ENCODE measurements at regions not wholly inside any gene's neighbourhood (a gene's known extent, or its start where the extent isn't known, plus 50 kb on each side); places are given as distances from the start of the nearest gene placed in this dataset.
"Not testable (repeated sequence)": the region's sequence is repeated elsewhere in the genome, so short reads cannot be mapped to it uniquely, and the experiment has no call there.

DNA sequence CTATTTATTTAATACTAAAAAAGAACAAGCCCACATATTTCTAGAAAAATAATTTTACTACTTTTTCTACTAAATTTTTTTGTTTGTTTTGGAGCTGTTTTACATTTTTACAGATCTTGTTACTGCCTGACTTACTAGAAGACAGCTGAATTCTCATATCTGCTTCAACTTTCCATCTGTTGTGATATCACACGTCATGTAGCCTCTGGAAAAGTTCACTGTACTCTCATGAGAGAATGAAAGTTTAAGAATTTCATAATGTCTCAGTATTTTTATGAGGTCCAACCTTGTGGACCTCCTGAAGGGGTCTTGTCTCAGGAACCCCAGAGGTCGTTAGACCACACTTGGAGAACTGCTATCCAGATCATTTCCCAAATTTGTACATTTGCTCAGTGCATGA lies 81.7 kb upstream of the MTHFD1L start:
- TF ChIP-seq, protein P1, sequence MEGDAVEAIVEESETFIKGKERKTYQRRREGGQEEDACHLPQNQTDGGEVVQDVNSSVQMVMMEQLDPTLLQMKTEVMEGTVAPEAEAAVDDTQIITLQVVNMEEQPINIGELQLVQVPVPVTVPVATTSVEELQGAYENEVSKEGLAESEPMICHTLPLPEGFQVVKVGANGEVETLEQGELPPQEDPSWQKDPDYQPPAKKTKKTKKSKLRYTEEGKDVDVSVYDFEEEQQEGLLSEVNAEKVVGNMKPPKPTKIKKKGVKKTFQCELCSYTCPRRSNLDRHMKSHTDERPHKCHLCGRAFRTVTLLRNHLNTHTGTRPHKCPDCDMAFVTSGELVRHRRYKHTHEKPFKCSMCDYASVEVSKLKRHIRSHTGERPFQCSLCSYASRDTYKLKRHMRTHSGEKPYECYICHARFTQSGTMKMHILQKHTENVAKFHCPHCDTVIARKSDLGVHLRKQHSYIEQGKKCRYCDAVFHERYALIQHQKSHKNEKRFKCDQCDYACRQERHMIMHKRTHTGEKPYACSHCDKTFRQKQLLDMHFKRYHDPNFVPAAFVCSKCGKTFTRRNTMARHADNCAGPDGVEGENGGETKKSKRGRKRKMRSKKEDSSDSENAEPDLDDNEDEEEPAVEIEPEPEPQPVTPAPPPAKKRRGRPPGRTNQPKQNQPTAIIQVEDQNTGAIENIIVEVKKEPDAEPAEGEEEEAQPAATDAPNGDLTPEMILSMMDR (conservative IDR thresholded peaks at IDR 0.05; ENCODE audit: low read length), result no peak
- TF ChIP-seq EZH2phosphoT487 (IDR thresholded peaks at IDR 0.05; ENCODE audit: borderline replicate concordance), result no peak
- H3K9me2 ChIP-seq (replicated peaks; ENCODE audit: low read depth, low read length), result no peaks in the 10 kb centered on the region
- no peak overlapping the region for H3K4me3 ChIP-seq (ENCODE audit: low read length, poor library complexity, severe bottlenecking)
- H3K9ac ChIP-seq (ENCODE audit: low read depth, low read length, poor library complexity, severe bottlenecking), result no peak overlapping the region
- H3K9me3 ChIP-seq (ENCODE audit: insufficient read depth, low read depth, low read length), result no peaks in the 10 kb centered on the region
- H3K27me3 ChIP-seq (ENCODE audit: insufficient read depth, low read length, poor library complexity, severe bottlenecking), result no peaks in the 10 kb centered on the region
- no peaks in the 10 kb centered on the region for H4K20me1 ChIP-seq (ENCODE audit: insufficient read depth, low read length, poor library complexity, severe bottlenecking)
- H2AFZ ChIP-seq (ENCODE audit: low read length), result no peak overlapping the region
- no peaks in the 10 kb centered on the region for H3F3A ChIP-seq (ENCODE audit: low read depth)
- 0 out of 2 replicates have a peak, but pooled peaks cover under 1% of the 10 kb centered on the region for H3K79me2 ChIP-seq (ENCODE audit: insufficient read depth, low read length)
- H3K4me1 ChIP-seq (ENCODE audit: insufficient read depth, low read length, poor library complexity, severe bottlenecking), result no peaks in the 10 kb centered on the region
- peaks cover 62% of the 10 kb centered on the region for H3K36me3 ChIP-seq (ENCODE audit: insufficient read depth, low read length)
- H3K4me2 ChIP-seq (ENCODE audit: low read depth, low read length, poor library complexity, severe bottlenecking), result no peak overlapping the region

- H3K9me3 ChIP-seq (ENCODE audit: insufficient read depth, low read depth, low read length), result no peaks in the 10 kb centered on the region
- no peak overlapping the region for H2AFZ ChIP-seq (ENCODE audit: low read length)
- TF ChIP-seq, protein P1 (conservative IDR thresholded peaks at IDR 0.05; ENCODE audit: low read length), result no peak
- no peak for TF ChIP-seq EZH2phosphoT487 (IDR thresholded peaks at IDR 0.05; ENCODE audit: borderline replicate concordance)
- H3K9ac ChIP-seq (ENCODE audit: low read depth, low read length, poor library complexity, severe bottlenecking), result no peak overlapping the region
- no peaks in the 10 kb centered on the region for H3K27me3 ChIP-seq (ENCODE audit: insufficient read depth, low read length, poor library complexity, severe bottlenecking)
- H3K4me1 ChIP-seq (ENCODE audit: insufficient read depth, low read length, poor library complexity, severe bottlenecking), result no peaks in the 10 kb centered on the region
- no peak overlapping the region for H3K4me2 ChIP-seq (ENCODE audit: low read depth, low read length, poor library complexity, severe bottlenecking)
- H3F3A ChIP-seq (ENCODE audit: low read depth), result no peaks in the 10 kb centered on the region
- no peaks in the 10 kb centered on the region for H3K9me2 ChIP-seq (replicated peaks; ENCODE audit: low read depth, low read length)
- no peak overlapping the region for H3K4me3 ChIP-seq (ENCODE audit: low read length, poor library complexity, severe bottlenecking)
- H3K79me2 ChIP-seq (ENCODE audit: insufficient read depth, low read length), result no peaks in the 10 kb centered on the region
- peaks cover 76% of the 10 kb centered on the region for H3K36me3 ChIP-seq (ENCODE audit: insufficient read depth, low read length)
- H4K20me1 ChIP-seq (ENCODE audit: insufficient read depth, low read length, poor library complexity, severe bottlenecking), result no peaks in the 10 kb centered on the region
These were observed 78.1 kb upstream of the MTHFD1L start for GRCh38 chr6:150787429-150787828.

DNA sequence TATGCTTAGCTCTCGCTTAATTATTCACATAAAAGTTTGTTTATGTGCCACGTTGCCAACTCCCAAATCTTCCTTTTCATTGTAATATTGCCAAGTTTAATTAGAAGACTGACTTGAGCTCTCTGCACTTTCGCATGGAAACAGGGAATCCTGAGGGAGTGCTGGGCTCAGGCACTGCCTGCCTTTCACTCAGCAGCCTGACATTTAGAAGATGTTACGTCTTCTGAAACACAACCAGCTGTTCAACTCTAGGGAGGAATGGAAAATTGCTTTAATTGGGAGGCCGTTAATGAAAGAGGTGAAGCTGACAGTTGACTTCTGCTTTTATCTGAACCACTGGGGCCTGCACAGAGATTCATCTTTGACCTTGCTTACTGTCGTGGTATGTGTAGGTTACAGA lies 77.4 kb upstream of the MTHFD1L start:
- H3K9ac ChIP-seq (ENCODE audit: low read depth, low read length, poor library complexity, severe bottlenecking), result no peak overlapping the region
- H3K27me3 ChIP-seq (ENCODE audit: insufficient read depth, low read length, poor library complexity, severe bottlenecking), result no peaks in the 10 kb centered on the region
- H3K4me2 ChIP-seq (ENCODE audit: low read depth, low read length, poor library complexity, severe bottlenecking), result no peak overlapping the region
- H2AFZ ChIP-seq (ENCODE audit: low read length), result no peak overlapping the region
- no peak overlapping the region for H3K4me3 ChIP-seq (ENCODE audit: low read length, poor library complexity, severe bottlenecking)
- TF ChIP-seq EZH2phosphoT487 (IDR thresholded peaks at IDR 0.05; ENCODE audit: borderline replicate concordance), result no peak
- TF ChIP-seq, protein P1 (conservative IDR thresholded peaks at IDR 0.05; ENCODE audit: low read length), result no peak
- no peaks in the 10 kb centered on the region for H3F3A ChIP-seq (ENCODE audit: low read depth)
- no peaks in the 10 kb centered on the region for H3K79me2 ChIP-seq (ENCODE audit: insufficient read depth, low read length)
- H3K36me3 ChIP-seq (ENCODE audit: insufficient read depth, low read length), result peaks cover 74% of the 10 kb centered on the region
- no peaks in the 10 kb centered on the region for H4K20me1 ChIP-seq (ENCODE audit: insufficient read depth, low read length, poor library complexity, severe bottlenecking)
- no peaks in the 10 kb centered on the region for H3K9me3 ChIP-seq (ENCODE audit: insufficient read depth, low read depth, low read length)
- no peaks in the 10 kb centered on the region for H3K9me2 ChIP-seq (replicated peaks; ENCODE audit: low read depth, low read length)
- no peaks in the 10 kb centered on the region for H3K4me1 ChIP-seq (ENCODE audit: insufficient read depth, low read length, poor library complexity, severe bottlenecking)

DNA sequence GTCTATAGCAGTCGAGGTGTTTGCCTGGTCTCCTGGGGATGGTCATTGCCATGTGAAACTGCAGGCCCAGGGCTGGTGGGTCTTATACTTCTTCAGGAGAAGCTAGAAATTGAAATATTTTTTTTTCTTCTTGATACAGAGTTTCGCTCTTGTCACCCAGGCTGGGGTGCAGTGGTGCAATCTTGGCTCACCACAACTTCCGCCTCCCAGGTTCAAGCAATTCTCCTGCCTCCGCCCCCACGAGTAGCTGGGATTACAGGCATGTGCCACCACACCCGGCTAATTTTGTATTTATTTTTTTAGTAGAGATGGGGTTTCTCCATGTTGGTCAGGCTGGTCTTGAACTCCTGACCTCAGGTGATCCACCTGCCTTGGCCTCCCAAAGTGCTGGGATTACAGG lies 75.6 kb upstream of the MTHFD1L start:
- not testable (repeated sequence) for H3K4me1 ChIP-seq (ENCODE audit: insufficient read depth, low read length, poor library complexity, severe bottlenecking); H3F3A ChIP-seq (ENCODE audit: low read depth); H3K27me3 ChIP-seq (ENCODE audit: insufficient read depth, low read length, poor library complexity, severe bottlenecking)

More for the DNA sequence above, 75.6 kb upstream of the MTHFD1L start:
- H3K79me2 ChIP-seq (ENCODE audit: insufficient read depth, low read length); H3K4me2 ChIP-seq (ENCODE audit: low read depth, low read length, poor library complexity, severe bottlenecking); H4K20me1 ChIP-seq (ENCODE audit: insufficient read depth, low read length, poor library complexity, severe bottlenecking); H3K4me3 ChIP-seq (ENCODE audit: low read length, poor library complexity, severe bottlenecking); H2AFZ ChIP-seq (ENCODE audit: low read length); H3K9me3 ChIP-seq (ENCODE audit: insufficient read depth, low read depth, low read length); H3K9ac ChIP-seq (ENCODE audit: low read depth, low read length, poor library complexity, severe bottlenecking); H3K9me2 ChIP-seq (replicated peaks; ENCODE audit: low read depth, low read length): not testable (repeated sequence)
- H3K36me3 ChIP-seq (ENCODE audit: insufficient read depth, low read length), result peaks cover 61% of the 10 kb centered on the region

Data from Loucy (cell line).